BJ (cell line): ENCODE measurements at regions not wholly inside any gene's neighbourhood (a gene's known extent, or its start where the extent isn't known, plus 50 kb on each side); places are given as distances from the start of the nearest gene placed in this dataset.
"Not testable (repeated sequence)": the region's sequence is repeated elsewhere in the genome, so short reads cannot be mapped to it uniquely, and the experiment has no call there.

Source experiments
- CTCF ChIA-PET: fragments of 350-600 bp; formaldehyde crosslinking; extraction: SDS; loops from one replicate; lab custom pipeline; 2021; ENCODE audit warnings: antibody characterized with exemption, inconsistent platforms; lab: Yijun Ruan, JAX
- POLR2A ChIA-PET: fragments of 300-600 bp; sonication (Branson Sonifier 250); formaldehyde crosslinking; extraction: SDS; loops from one replicate; lab custom pipeline; 2021; ENCODE audit warnings: antibody characterized with exemption; lab: Charles Lee
- DNase-seq: peaks from one replicate; pipeline ENCODE4 v3.0.0-alpha.2; 2011; ENCODE audit warnings: low read depth
- H3K27me3 ChIP-seq: 2 replicates; pipeline ENCODE4 v1.6.0; 2011; ENCODE audit warnings: low read length; ENCODE audit not compliant: control insufficient read depth, insufficient read depth
- H3K36me3 ChIP-seq: 2 replicates; pipeline ENCODE4 v1.5.1; 2011; ENCODE audit warnings: low read length; ENCODE audit not compliant: control insufficient read depth, insufficient read depth
- H3K4me3 ChIP-seq: 2 replicates; pipeline ENCODE4 v1.5.1; 2011; ENCODE audit warnings: low read depth, mild to moderate bottlenecking, control low read depth, low read length
- TF ChIP-seq, protein P1 (sequence below): IDR thresholded peaks from 2 replicates; pipeline ENCODE4 v1.5.1; 2011; ENCODE audit warnings: low read depth, mild to moderate bottlenecking, control low read depth, inconsistent platforms, low read length, moderate library complexity; ENCODE audit not compliant: insufficient read depth

DNA sequence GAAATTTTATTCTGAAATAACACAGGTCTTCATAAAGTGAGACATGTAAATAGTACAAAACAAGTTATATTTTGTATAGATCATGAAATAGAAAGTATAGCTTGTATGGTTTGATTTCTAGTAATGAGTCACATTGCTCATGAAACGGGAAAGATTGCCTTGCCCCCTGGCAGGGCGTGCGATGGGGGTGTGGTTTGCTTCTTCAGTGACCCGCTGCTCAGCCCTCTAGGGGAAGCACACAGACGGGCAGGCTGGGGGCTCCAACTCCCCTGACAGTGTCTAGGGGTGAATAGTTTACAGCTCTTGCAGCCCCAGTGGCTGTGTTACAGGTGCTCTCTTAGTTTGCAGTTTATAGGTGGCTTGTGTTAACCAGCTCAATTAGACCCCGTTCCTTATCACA lies 170.5 kb upstream of the RGS17 start:
- Histone ChIP-seq H3K36me3 (no peaks in the 10 kb centered on the region), H3K27me3 (no peaks in the 10 kb centered on the region), H3K4me3 (no peak overlapping the region)
- TF ChIP-seq, protein P1, sequence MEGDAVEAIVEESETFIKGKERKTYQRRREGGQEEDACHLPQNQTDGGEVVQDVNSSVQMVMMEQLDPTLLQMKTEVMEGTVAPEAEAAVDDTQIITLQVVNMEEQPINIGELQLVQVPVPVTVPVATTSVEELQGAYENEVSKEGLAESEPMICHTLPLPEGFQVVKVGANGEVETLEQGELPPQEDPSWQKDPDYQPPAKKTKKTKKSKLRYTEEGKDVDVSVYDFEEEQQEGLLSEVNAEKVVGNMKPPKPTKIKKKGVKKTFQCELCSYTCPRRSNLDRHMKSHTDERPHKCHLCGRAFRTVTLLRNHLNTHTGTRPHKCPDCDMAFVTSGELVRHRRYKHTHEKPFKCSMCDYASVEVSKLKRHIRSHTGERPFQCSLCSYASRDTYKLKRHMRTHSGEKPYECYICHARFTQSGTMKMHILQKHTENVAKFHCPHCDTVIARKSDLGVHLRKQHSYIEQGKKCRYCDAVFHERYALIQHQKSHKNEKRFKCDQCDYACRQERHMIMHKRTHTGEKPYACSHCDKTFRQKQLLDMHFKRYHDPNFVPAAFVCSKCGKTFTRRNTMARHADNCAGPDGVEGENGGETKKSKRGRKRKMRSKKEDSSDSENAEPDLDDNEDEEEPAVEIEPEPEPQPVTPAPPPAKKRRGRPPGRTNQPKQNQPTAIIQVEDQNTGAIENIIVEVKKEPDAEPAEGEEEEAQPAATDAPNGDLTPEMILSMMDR = no peak
- POLR2A ChIA-PET = no interaction called here
- CTCF ChIA-PET = no interaction called here
- no peak for DNase-seq

DNA sequence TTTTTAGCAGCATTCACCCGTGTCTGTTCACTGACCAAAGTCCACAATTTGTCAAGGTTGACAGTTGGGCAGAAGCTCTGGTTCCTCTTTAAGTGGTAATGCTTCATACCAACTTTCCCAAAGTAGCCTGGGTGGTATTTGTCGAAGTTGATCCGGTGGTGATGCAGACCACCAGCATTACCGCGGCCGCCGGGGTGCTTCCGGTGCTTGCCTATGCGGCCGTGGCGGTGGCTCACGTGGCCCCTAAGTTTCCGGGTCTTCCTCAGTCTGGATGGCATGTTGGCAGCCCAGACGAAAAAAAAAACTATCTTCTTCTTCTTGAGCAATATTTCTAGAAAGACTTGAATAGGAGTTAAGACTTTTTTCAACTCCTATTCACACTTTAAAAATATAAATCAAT lies 151.4 kb upstream of the RGS17 start:
- DNase-seq, CTCF ChIA-PET: not testable (repeated sequence)

DNA sequence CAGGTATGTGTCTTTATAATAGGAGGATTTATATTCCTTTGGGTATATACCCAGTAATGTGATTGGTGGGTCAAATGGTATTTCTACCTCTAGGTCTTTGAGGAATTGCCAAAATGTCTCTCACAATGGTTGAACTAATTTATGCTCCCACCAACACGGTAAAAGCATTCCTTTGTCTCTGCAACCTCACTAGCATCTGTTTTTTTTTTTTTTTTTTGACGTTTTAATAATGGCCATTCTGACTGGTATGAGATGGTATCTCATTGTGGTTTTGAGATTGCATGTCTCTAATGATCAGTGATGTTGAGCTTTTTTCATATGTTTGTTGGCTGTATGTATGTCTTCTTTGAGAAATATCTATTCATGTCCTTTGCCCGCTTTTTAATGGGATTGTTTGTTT lies 144.9 kb upstream of the RGS17 start:
- POLR2A ChIA-PET = no interaction called here
- CTCF ChIA-PET = no interaction called here
- Histone ChIP-seq H3K36me3 (no peaks in the 10 kb centered on the region), H3K4me3 (no peak overlapping the region), H3K27me3 (no peaks in the 10 kb centered on the region)
- TF ChIP-seq, protein P1 = no peak
- no peak for DNase-seq

More for the DNA sequence above, 151.4 kb upstream of the RGS17 start:
- H3K36me3 ChIP-seq, H3K27me3 ChIP-seq, POLR2A ChIA-PET, H3K4me3 ChIP-seq: not testable (repeated sequence)

DNA sequence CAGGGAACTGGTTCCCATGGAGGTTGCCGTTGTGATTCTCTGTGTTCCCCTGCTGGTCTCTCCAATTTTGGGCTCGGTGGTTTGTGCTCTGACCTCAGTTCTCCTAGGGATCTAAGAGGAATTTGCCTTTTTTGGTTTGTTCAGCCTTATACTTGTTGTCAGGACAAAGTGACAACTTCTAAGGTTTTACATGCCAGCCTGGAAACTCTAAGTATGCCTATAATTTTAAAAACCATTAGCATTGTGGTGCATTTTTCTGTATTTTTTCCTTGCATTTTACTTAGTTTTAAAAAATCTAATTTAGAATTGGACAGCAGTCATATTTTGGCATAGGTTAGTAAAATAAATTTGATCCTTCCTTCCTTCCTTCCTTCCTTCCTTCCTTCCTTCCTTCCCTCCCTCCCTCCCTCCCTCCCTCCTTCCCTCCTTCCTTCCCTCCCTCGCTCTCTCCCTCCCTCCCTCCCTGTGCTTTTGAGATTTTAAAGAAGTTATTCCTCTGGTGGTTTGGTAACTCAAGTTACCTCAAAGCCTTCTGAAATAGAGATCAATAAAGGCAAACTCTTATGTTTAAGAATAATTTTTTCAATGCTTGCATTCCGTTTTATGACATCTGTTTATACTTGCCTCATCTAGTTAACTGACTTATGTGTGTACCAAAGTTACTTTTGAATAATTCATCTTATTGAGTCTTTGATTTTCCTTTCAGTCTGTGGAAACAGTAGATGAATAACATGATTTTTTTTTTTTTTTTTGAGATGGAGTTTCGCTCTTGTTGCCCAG lies 141.3 kb upstream of the RGS17 start:
- H3K4me3 ChIP-seq = no peak overlapping the region
- no peaks in the 10 kb centered on the region for H3K27me3 ChIP-seq
- H3K36me3 ChIP-seq = no peaks in the 10 kb centered on the region
- TF ChIP-seq, protein P1 = no peak
- POLR2A ChIA-PET = no interaction called here
- DNase-seq = no peak
- CTCF ChIA-PET = no interaction called here

DNA sequence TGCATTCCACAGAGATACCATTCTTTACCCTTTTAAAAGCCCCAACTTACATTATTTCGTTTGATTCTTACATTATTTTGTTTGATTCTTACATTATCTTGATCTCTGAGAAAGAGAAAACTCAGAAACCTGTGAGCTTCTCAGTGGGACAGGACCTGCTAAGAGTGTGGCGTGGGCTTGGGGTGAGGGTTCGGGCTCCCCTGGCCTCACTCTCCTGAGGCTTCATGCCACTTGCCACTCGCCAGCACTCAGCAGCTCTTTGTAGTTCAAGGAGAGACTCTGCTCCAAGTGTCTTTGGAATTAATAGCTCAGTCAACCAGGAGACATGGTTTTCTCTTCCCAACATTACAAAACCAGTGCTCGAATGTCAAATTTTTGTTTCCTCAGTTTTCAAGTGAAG lies 132.4 kb upstream of the RGS17 start:
- TF ChIP-seq, protein P1 = no peak
- no peak for DNase-seq
- H3K36me3 ChIP-seq = no peaks in the 10 kb centered on the region
- CTCF ChIA-PET = no interaction called here
- POLR2A ChIA-PET = no interaction called here
- no peak overlapping the region for H3K4me3 ChIP-seq
- no peaks in the 10 kb centered on the region for H3K27me3 ChIP-seq

DNA sequence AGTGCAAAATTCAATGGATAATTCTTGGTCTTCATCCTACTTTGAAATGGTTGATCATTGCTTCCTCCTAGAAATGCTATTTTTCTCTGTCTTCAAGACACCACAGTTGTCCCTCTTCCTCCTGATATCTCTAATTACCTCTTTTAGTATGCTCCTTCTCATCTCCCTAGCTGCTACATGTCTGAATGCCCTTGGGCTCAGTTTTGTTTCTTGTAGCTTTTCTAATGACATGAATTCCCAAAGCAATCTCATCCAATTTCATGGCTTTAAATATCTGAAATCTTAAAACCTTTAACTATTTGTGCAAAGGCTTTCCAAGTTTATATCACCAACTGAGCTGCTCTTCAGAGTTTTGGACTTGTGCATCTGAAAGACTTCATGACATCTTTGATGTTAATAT lies 120.2 kb upstream of the RGS17 start:
- TF ChIP-seq, protein P1 = no peak
- CTCF ChIA-PET = no interaction called here
- H3K4me3 ChIP-seq = no peak overlapping the region
- POLR2A ChIA-PET = no interaction called here
- H3K36me3 ChIP-seq = no peaks in the 10 kb centered on the region
- DNase-seq = no peak
- H3K27me3 ChIP-seq = no peaks in the 10 kb centered on the region
